PC-3 (cell line): ENCODE measurements at regions not wholly inside any gene's neighbourhood (a gene's known extent, or its start where the extent isn't known, plus 50 kb on each side); places are given as distances from the start of the nearest gene placed in this dataset.

Source experiments
- ATAC-seq: fragments of 200-7000 bp; cut with Tn5 transposase; 2 replicates; pipeline ENCODE4 v1.9.1; 2020; ENCODE audit warnings: mild to moderate bottlenecking, moderate library complexity
- BruUV-seq: library from RNA; stranded (reverse); fragments of 400-500 nt; replicated peaks from 2 replicates; lab custom pipeline; 2021; lab: Mats Ljungman, UMichigan
- CTCF ChIA-PET: fragments of 300-600 bp; sonication (Branson Sonifier 250); formaldehyde crosslinking; loops from one replicate; lab custom pipeline; 2022; ENCODE audit warnings: antibody characterized with exemption; lab: Charles Lee
- POLR2A ChIA-PET: fragments of 300-600 bp; sonication (Branson Sonifier 250); formaldehyde crosslinking; loops from one replicate; lab custom pipeline; 2022; ENCODE audit warnings: antibody characterized with exemption; ENCODE audit not compliant: unreplicated experiment; lab: Charles Lee
- DNase-seq: peaks from one replicate; pipeline ENCODE4 v3.0.0-alpha.2; 2015
- H2AFZ ChIP-seq: fragments of 300-600 bp; sonication (generic); 2 replicates; pipeline ENCODE4 v1.6.0; 2016; ENCODE audit warnings: antibody characterized with exemption, low read length
- H3F3A ChIP-seq: fragments of 300-600 bp; sonication (generic); one replicate; pipeline ENCODE4 v1.6.0; 2017; ENCODE audit warnings: antibody characterized with exemption, low read length, control low read depth, mild to moderate bottlenecking; ENCODE audit not compliant: unreplicated experiment
- H3K27ac ChIP-seq: fragments of 300-600 bp; sonication (generic); 2 replicates; pipeline ENCODE4 v1.5.1; 2016; ENCODE audit warnings: mild to moderate bottlenecking, low read length
- H3K27me3 ChIP-seq: fragments of 300-600 bp; sonication (generic); 2 replicates; pipeline ENCODE4 v1.6.1; 2016; ENCODE audit warnings: low read length, mixed read lengths
- H3K36me3 ChIP-seq: fragments of 300-600 bp; sonication (generic); 2 replicates; pipeline ENCODE4 v1.6.1; 2016; ENCODE audit warnings: low read depth, mixed run types, low read length, mixed read lengths
- H3K4me1 ChIP-seq: fragments of 300-600 bp; sonication (generic); 2 replicates; pipeline ENCODE4 v1.5.1; 2016; ENCODE audit warnings: low read length; ENCODE audit not compliant: insufficient read depth
- H3K4me2 ChIP-seq: fragments of 300-600 bp; sonication (generic); 2 replicates; pipeline ENCODE4 v1.6.0; 2016; ENCODE audit warnings: low read length
- H3K4me3 ChIP-seq: fragments of 300-600 bp; sonication (generic); 2 replicates; pipeline ENCODE4 v1.5.1; 2016; ENCODE audit warnings: mild to moderate bottlenecking, low read length, mixed read lengths
- H3K79me2 ChIP-seq: fragments of 300-600 bp; sonication (generic); 2 replicates; pipeline ENCODE4 v1.6.1; 2017; ENCODE audit warnings: low read length, mixed read lengths
- H3K9ac ChIP-seq: fragments of 300-600 bp; sonication (generic); 2 replicates; pipeline ENCODE4 v1.6.0; 2016; ENCODE audit warnings: mild to moderate bottlenecking, low read length
- H3K9me2 ChIP-seq: fragments of 300-600 bp; sonication (generic); replicated peaks from 2 replicates; pipeline ENCODE4 v1.6.1; 2016; ENCODE audit warnings: mixed run types, low read length, mixed read lengths
- H3K9me3 ChIP-seq: fragments of 300-600 bp; sonication (generic); 2 replicates; pipeline ENCODE4 v1.6.1; 2016; ENCODE audit warnings: low read length, mixed read lengths
- H4K20me1 ChIP-seq: fragments of 300-600 bp; sonication (generic); 2 replicates; pipeline ENCODE4 v1.6.1; 2016; ENCODE audit warnings: low read length, mixed read lengths
- EZH2 ChIP-seq: fragments of 300-600 bp; sonication (generic); IDR thresholded peaks from one replicate; pipeline ENCODE4 v1.6.1; 2017; ENCODE audit warnings: antibody characterized with exemption, mild to moderate bottlenecking, low read length; ENCODE audit not compliant: unreplicated experiment
- EZH2phosphoT487 ChIP-seq: fragments of 300-600 bp; sonication (generic); IDR thresholded peaks from 2 replicates; pipeline ENCODE4 v1.6.1; 2018; ENCODE audit warnings: mild to moderate bottlenecking, antibody characterized with exemption, low read length, borderline replicate concordance
- intact Hi-C: fragments of 100-400 bp; cut with micrococcal nuclease; formaldehyde crosslinking; loops from 2 replicates; pipeline ENCODE4 v1.9.0; 2023
- TF ChIP-seq, protein P1 (sequence below): fragments of 300-600 bp; sonication (generic); conservative IDR thresholded peaks from 2 replicates; pipeline ENCODE4 v1.5.1; 2017; ENCODE audit warnings: antibody characterized with exemption, low read depth, mild to moderate bottlenecking, low read length

DNA sequence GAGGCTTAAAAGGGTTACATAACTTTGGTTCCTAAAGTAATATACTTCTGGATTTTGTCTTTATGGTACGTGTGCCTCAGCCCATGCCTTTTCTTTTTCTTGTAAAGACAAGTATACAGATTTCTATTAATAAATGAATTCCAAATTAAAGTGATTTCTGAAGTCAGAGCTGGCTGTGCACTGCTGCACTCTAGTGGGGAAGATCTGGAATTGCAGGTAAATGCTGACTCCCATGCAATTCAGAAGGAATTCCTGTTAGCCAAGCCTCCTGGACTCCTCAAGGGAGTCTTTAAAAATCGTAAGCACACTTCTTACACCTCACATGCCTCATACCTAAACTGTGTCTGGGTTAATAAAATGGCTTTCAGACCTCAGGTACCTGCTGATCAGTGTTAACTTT lies 118.4 kb upstream of the SLC7A1 start:
- intact Hi-C loops, result no loop called here
- no peak overlapping the region for H3K4me3 ChIP-seq
- H2AFZ ChIP-seq, result no peak overlapping the region
- no peaks in the 10 kb centered on the region for H4K20me1 ChIP-seq
- TF ChIP-seq EZH2phosphoT487, result no peak
- TF ChIP-seq, protein P1, sequence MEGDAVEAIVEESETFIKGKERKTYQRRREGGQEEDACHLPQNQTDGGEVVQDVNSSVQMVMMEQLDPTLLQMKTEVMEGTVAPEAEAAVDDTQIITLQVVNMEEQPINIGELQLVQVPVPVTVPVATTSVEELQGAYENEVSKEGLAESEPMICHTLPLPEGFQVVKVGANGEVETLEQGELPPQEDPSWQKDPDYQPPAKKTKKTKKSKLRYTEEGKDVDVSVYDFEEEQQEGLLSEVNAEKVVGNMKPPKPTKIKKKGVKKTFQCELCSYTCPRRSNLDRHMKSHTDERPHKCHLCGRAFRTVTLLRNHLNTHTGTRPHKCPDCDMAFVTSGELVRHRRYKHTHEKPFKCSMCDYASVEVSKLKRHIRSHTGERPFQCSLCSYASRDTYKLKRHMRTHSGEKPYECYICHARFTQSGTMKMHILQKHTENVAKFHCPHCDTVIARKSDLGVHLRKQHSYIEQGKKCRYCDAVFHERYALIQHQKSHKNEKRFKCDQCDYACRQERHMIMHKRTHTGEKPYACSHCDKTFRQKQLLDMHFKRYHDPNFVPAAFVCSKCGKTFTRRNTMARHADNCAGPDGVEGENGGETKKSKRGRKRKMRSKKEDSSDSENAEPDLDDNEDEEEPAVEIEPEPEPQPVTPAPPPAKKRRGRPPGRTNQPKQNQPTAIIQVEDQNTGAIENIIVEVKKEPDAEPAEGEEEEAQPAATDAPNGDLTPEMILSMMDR, result peak; percentile 91
- CTCF ChIA-PET, result interaction anchor here (0.6 kb wide), 1 partner anchor 41 kb away, joined by 3 read pairs; no protein-coding TSS in a partner anchor
- H3K9ac ChIP-seq, result no peak overlapping the region
- peaks cover 53% of the 10 kb centered on the region for H3K27me3 ChIP-seq
- H3K9me2 ChIP-seq, result no peaks in the 10 kb centered on the region
- no peaks in the 10 kb centered on the region for H3K36me3 ChIP-seq
- DNase-seq (peak; percentile 63), ATAC-seq (0 out of 2 replicates have a peak, but pooled peaks have one; percentile 18)
- H3K4me1 ChIP-seq, result no peaks in the 10 kb centered on the region
- no TSS peak for BruUV-seq
- no peak overlapping the region for H3K4me2 ChIP-seq
- H3K9me3 ChIP-seq, result no peaks in the 10 kb centered on the region
- H3K79me2 ChIP-seq, result no peaks in the 10 kb centered on the region
- H3F3A ChIP-seq, result no peaks in the 10 kb centered on the region
- POLR2A ChIA-PET, result interaction anchor here (0.5 kb wide), 1 partner anchor 477 kb away, joined by 23 read pairs; no protein-coding TSS in a partner anchor
- H3K27ac ChIP-seq, result no peak overlapping the region

DNA sequence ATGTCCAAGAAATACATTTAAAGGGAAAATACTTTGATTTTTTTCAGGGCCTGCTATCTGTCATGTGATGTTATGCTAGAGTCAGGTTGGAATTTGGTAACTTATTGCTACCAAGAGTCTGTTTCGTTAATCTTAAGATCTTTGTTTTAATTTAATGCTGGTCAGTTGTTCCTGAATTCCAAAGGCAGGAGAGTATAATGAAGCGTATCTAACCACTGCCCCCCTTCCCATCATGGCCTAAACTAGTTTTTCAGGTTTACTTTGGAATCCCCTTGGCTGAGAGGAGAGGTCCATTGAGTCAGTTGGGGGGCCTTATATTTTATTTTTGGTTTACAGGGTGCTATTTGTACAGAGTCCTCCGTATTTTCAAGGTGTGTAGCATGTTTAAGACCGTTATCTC lies 116.3 kb upstream of the SLC7A1 start:
- Histone ChIP-seq H3K9me2 (no peaks in the 10 kb centered on the region), H3K79me2 (no peaks in the 10 kb centered on the region), H3K9me3 (no peaks in the 10 kb centered on the region), H3K4me3 (no peak overlapping the region), H4K20me1 (no peaks in the 10 kb centered on the region), H3K4me2 (no peak overlapping the region), H2AFZ (no peak overlapping the region), H3K27ac (no peak overlapping the region), H3K27me3 (peaks cover 51% of the 10 kb centered on the region), H3K4me1 (no peaks in the 10 kb centered on the region), H3F3A (no peaks in the 10 kb centered on the region), H3K36me3 (no peaks in the 10 kb centered on the region), H3K9ac (no peak overlapping the region)
- BruUV-seq, result no TSS peak
- ChIA-PET POLR2A (no interaction called here), CTCF (no interaction called here)
- DNase-seq, result no peak
- no peak for TF ChIP-seq EZH2phosphoT487
- TF ChIP-seq EZH2, result no peak
- TF ChIP-seq, protein P1, result no peak
- intact Hi-C loops, result no loop called here
- ATAC-seq, result no peak

DNA sequence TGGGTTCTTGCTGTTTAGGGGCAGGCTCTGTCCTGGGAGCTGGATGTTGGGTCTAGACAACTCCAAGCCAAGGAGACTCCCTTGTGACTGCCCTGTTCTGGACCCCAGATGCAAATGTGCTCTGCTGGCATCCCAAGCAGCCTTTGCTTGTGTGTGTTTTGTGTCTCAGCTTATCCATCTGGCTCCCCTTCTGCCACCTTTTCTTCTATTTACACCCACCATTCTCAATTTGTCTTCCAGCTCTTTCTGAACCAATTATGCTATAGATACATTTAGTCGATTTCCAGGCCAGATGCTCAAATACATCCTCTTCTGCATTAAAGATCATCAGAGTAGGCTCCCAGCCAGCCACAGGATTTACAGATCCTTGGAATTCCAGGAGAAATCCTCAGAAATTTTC lies 115.0 kb upstream of the SLC7A1 start:
- CTCF ChIA-PET, result no interaction called here

More for the DNA sequence above, 115.0 kb upstream of the SLC7A1 start:
- no peak overlapping the region for H3K27ac ChIP-seq
- intact Hi-C loops, result no loop called here
- POLR2A ChIA-PET, result no interaction called here
- no peak for ATAC-seq
- no TSS peak for BruUV-seq
- H3K79me2 ChIP-seq, result no peaks in the 10 kb centered on the region
- H3K9ac ChIP-seq, result no peak overlapping the region
- H3K36me3 ChIP-seq, result no peaks in the 10 kb centered on the region
- H4K20me1 ChIP-seq, result no peaks in the 10 kb centered on the region
- H3K9me3 ChIP-seq, result no peaks in the 10 kb centered on the region
- TF ChIP-seq EZH2, result no peak
- TF ChIP-seq, protein P1, result no peak
- no peak for TF ChIP-seq EZH2phosphoT487
- H3K4me1 ChIP-seq, result no peaks in the 10 kb centered on the region
- no peak overlapping the region for H3K4me3 ChIP-seq
- no peaks in the 10 kb centered on the region for H3F3A ChIP-seq
- no peak for DNase-seq
- peaks cover 43% of the 10 kb centered on the region for H3K27me3 ChIP-seq
- no peaks in the 10 kb centered on the region for H3K9me2 ChIP-seq
- no peak overlapping the region for H2AFZ ChIP-seq
- H3K4me2 ChIP-seq, result no peak overlapping the region
